ENCODE measurements at regions not wholly inside any gene's neighbourhood (a gene's known extent, or its start where the extent isn't known, plus 50 kb on each side); places are given as distances from the start of the nearest gene placed in this dataset.
A peak's percentile ranks its signal among the peaks of the same experiment; 100 is the strongest.

DNA sequence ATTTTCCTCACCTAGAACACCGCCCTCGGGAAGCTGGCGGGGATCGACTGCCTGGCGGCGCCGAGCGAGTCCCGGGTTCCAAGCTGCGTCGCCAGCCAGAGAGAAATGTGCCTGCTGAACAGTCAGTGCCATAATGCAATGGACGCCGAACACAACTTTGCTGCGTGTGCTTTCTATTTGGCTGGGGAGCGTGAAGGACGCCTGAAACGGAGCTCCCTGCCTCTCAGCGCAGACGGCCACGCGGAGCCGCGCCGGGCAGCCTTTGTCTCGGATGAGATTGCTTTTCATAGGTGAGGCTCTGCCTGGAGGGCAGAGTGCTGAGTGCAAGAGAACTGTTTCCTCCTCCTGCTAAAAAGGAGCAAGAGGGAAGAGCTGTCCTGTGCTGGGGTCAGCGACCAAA, 107.7 kb upstream of the BCOR start:
- no peaks in the 10 kb centered on the region for H3K9me3 ChIP-seq
- intact Hi-C loops (cut with DNase I), result no loop called here
- 47 to 52% methylated on average over 26 of the region's 26 CpGs for WGBS, 2 donors
- H3K4me3 ChIP-seq, result peak overlapping the region in 3 of 10 donors; percentile 8 to 24 (median 13)
- H3K27ac ChIP-seq, result no peak overlapping the region
- H3K4me1 ChIP-seq, result peaks cover 0 to 6% (median 0%) of the 10 kb centered on the region in 9 donors
- H3K27me3 ChIP-seq, result peaks cover 0 to 12% (median 0%) of the 10 kb centered on the region in 7 donors
- no peak for DNase-seq
- no peak for ATAC-seq
- TF ChIP-seq, protein P1, sequence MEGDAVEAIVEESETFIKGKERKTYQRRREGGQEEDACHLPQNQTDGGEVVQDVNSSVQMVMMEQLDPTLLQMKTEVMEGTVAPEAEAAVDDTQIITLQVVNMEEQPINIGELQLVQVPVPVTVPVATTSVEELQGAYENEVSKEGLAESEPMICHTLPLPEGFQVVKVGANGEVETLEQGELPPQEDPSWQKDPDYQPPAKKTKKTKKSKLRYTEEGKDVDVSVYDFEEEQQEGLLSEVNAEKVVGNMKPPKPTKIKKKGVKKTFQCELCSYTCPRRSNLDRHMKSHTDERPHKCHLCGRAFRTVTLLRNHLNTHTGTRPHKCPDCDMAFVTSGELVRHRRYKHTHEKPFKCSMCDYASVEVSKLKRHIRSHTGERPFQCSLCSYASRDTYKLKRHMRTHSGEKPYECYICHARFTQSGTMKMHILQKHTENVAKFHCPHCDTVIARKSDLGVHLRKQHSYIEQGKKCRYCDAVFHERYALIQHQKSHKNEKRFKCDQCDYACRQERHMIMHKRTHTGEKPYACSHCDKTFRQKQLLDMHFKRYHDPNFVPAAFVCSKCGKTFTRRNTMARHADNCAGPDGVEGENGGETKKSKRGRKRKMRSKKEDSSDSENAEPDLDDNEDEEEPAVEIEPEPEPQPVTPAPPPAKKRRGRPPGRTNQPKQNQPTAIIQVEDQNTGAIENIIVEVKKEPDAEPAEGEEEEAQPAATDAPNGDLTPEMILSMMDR (IDR thresholded peaks at IDR 0.05), result no peak
- H3K36me3 ChIP-seq, result no peaks in the 10 kb centered on the region

DNA sequence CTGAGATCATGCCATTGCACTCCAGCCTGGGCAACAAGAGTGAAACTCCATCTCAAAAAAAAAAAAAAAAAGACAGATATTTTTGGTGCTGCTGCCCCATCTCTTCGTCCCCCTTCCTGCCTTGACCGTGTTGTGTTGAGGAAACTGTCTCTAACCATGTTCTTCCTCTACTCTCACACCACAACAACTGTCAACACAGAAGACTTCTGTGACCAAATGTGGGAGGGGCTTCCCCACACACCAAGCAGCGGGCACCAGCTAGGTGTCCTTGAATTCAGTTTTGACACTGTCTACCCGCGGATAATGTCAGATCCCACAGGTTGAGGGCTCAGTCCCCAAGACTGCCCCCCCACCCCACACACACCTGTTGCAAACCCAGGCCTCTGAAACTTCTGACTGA, 104.7 kb upstream of the BCOR start:
- H3K27me3 ChIP-seq, result peaks cover 0 to 12% (median 0%) of the 10 kb centered on the region in 7 donors
- no peaks in the 10 kb centered on the region for H3K9me3 ChIP-seq
- H3K4me3 ChIP-seq, result no peak overlapping the region
- DNase-seq, result no peak
- H3K4me1 ChIP-seq, result peaks cover 0 to 6% (median 0%) of the 10 kb centered on the region in 9 donors
- ATAC-seq, result no peak
- no peak overlapping the region for H3K27ac ChIP-seq
- TF ChIP-seq, protein P1 (IDR thresholded peaks at IDR 0.05), result no peak
- WGBS, 2 donors, result 93 to 94% methylated on average over 5 of the region's 5 CpGs
- intact Hi-C loops (cut with DNase I), result no loop called here
- no peaks in the 10 kb centered on the region for H3K36me3 ChIP-seq

DNA sequence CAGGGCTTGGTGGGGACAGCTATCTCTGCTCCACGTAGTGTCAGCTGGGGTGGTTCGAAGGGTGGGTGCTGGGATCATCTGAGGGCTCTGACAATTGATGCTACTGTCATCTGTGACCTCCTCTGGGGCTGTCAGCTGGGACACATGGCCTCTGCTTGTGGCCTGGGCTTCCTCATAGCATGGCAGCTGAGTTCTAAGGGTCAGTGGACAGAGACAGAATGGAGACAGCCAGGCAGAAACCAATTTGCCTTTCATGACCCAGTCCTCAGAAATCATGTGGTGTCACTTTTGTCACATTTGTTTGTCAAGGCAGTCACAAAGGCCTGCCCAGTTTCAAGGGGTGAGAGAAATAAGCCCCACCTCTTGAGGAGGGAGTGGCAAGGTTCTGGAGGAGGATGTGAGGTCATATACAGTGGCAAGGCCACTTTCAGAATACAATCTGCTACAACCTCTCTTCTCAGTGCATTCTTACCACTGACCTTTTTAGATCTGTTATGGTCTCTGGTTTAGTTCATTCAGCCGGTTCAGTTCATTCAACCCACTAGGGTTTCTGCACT, 103.6 kb upstream of the BCOR start:
- TF ChIP-seq, protein P1 (IDR thresholded peaks at IDR 0.05), result no peak
- DNase-seq, result no peak
- intact Hi-C loops (cut with DNase I), result no loop called here
- ATAC-seq, result no peak
- 100% methylated on average over 3 of the region's 3 CpGs for WGBS, 2 donors
- no peak overlapping the region for H3K27ac ChIP-seq
- H3K9me3 ChIP-seq, result no peaks in the 10 kb centered on the region
- peaks cover 0 to 12% (median 0%) of the 10 kb centered on the region in 7 donors for H3K27me3 ChIP-seq
- H3K4me3 ChIP-seq, result no peak overlapping the region
- no peaks in the 10 kb centered on the region for H3K36me3 ChIP-seq
- peaks cover 0 to 6% (median 0%) of the 10 kb centered on the region in 9 donors for H3K4me1 ChIP-seq

DNA sequence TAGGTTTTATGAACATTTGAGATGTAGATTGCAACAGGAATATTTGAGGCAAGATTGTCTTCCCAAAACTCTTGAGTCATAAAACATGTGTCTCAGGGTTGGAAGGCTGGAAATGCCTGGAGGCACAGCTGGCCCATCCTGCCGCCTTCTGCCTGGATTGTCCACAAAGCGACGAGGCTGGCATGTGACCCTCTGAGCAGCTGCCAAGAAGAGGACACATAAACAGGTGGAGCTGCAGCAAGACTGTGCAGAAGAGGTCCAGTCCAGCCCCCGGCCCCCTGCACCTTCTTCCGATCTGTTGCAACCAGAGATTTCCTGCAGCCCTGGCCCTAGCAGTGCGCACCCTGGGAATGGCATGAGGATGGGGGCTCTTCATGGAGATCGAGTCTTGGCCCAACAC, 101.9 kb upstream of the BCOR start:
- Histone ChIP-seq H3K36me3 (no peaks in the 10 kb centered on the region), H3K27me3 (no peaks in the 10 kb centered on the region), H3K27ac (no peak overlapping the region), H3K9me3 (no peaks in the 10 kb centered on the region), H3K4me1 (no peaks in the 10 kb centered on the region), H3K4me3 (no peak overlapping the region)
- intact Hi-C loops (cut with DNase I), result no loop called here
- no peak for ATAC-seq
- TF ChIP-seq, protein P1 (IDR thresholded peaks at IDR 0.05), result no peak
- WGBS, 2 donors, result 89 to 90% methylated on average over 7 of the region's 7 CpGs
- DNase-seq, result no peak
